ENCODE measurements at regions not wholly inside any gene's neighbourhood (a gene's known extent, or its start where the extent isn't known, plus 50 kb on each side); places are given as distances from the start of the nearest gene placed in this dataset.

DNA sequence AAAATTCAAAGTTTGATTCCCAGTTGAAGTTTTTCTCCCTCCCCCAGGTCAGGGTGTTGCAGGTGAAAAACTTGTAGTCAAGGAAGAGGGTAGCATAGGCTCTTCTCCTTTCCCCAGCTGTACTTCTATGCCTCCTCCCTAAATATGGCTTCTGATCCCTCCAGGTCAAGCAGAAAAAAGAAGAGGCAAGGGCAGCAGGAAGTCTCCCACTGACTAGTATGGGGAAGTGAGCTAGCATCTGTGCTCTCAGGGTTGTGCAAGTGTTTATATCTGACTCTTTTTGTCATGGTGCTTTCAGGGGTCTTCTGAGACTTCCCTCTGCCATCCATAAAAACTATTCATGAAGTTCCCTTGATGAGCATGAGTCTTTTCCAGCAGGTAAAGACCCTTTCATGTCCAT is 76.0 kb downstream of the ATPSCKMT start:
- no peak overlapping the region for H3K9ac ChIP-seq
- H2AFZ ChIP-seq (ENCODE audit: low read depth) = no peak overlapping the region
- H3K36me3 ChIP-seq (ENCODE audit: insufficient read depth) = no peaks in the 10 kb centered on the region
- H3K79me2 ChIP-seq (ENCODE audit: insufficient read depth, low read depth) = no peaks in the 10 kb centered on the region
- no peaks in the 10 kb centered on the region for H3K4me1 ChIP-seq (ENCODE audit: low read depth, poor library complexity, severe bottlenecking)
- no peak overlapping the region for H3K27ac ChIP-seq
- H4K20me1 ChIP-seq (ENCODE audit: insufficient read depth) = no peaks in the 10 kb centered on the region
- TF ChIP-seq, protein P1, sequence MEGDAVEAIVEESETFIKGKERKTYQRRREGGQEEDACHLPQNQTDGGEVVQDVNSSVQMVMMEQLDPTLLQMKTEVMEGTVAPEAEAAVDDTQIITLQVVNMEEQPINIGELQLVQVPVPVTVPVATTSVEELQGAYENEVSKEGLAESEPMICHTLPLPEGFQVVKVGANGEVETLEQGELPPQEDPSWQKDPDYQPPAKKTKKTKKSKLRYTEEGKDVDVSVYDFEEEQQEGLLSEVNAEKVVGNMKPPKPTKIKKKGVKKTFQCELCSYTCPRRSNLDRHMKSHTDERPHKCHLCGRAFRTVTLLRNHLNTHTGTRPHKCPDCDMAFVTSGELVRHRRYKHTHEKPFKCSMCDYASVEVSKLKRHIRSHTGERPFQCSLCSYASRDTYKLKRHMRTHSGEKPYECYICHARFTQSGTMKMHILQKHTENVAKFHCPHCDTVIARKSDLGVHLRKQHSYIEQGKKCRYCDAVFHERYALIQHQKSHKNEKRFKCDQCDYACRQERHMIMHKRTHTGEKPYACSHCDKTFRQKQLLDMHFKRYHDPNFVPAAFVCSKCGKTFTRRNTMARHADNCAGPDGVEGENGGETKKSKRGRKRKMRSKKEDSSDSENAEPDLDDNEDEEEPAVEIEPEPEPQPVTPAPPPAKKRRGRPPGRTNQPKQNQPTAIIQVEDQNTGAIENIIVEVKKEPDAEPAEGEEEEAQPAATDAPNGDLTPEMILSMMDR (conservative IDR thresholded peaks at IDR 0.05; ENCODE audit: low read depth, low read length) = no peak
- no peak overlapping the region for H3K4me3 ChIP-seq (IDR thresholded peaks at IDR 0.05; ENCODE audit: insufficient read depth, low read depth, low read length)
- no peak overlapping the region for H3K4me2 ChIP-seq
- no peaks in the 10 kb centered on the region for H3K27me3 ChIP-seq (ENCODE audit: insufficient read depth, low read depth)

DNA sequence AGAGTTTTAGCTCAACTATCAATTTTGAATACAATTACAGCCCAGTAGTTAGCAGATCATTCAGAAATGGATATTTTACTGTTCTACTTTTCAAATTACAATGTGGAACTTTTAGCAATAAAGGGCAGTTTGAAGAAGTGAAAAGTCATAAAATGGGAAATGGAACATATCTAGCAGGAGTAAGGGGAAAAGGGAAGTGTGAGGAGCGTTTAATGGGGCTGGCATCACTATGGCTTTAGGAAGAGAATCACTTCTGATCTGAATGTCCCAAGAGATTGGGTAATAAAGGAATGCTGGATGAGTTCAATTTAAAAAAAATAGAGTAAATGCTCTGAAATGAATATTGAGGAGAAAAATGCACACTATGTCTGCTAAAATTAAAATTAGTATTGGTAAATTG is 77.4 kb downstream of the ATPSCKMT start:
- Histone ChIP-seq H3K79me2 (ENCODE audit: insufficient read depth, low read depth) (no peaks in the 10 kb centered on the region), H3K4me3 (IDR thresholded peaks at IDR 0.05; ENCODE audit: insufficient read depth, low read depth, low read length) (no peak overlapping the region), H2AFZ (ENCODE audit: low read depth) (no peak overlapping the region), H3K27ac (no peak overlapping the region), H3K4me2 (no peak overlapping the region), H3K9ac (no peak overlapping the region), H4K20me1 (ENCODE audit: insufficient read depth) (no peaks in the 10 kb centered on the region), H3K36me3 (ENCODE audit: insufficient read depth) (no peaks in the 10 kb centered on the region), H3K27me3 (ENCODE audit: insufficient read depth, low read depth) (no peaks in the 10 kb centered on the region), H3K4me1 (ENCODE audit: low read depth, poor library complexity, severe bottlenecking) (no peaks in the 10 kb centered on the region)
- TF ChIP-seq, protein P1 (conservative IDR thresholded peaks at IDR 0.05; ENCODE audit: low read depth, low read length) = no peak

DNA sequence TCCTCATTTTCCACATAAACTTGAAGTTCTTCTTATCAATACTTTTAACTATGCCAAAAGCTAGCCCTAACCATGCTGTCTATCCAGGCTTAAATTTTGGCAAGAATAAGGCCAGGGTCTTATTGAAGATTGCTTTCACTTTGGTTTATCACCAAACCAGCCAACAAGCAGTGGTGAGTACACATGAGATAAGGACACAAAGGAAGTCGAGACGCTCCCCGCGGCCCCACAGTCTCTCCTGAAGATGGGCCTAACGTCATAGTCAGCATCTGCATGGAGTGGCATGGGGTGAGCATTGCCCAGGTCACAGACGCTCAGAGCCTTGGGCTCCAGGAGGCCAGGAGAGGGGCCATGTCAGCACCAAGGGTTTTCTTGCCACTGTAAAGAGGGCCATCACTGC is 80.3 kb downstream of the ATPSCKMT start:
- Histone ChIP-seq H3K36me3 (ENCODE audit: insufficient read depth) (no peaks in the 10 kb centered on the region), H4K20me1 (ENCODE audit: insufficient read depth) (no peaks in the 10 kb centered on the region), H2AFZ (ENCODE audit: low read depth) (no peak overlapping the region), H3K27ac (no peak overlapping the region), H3K79me2 (ENCODE audit: insufficient read depth, low read depth) (no peaks in the 10 kb centered on the region), H3K4me1 (ENCODE audit: low read depth, poor library complexity, severe bottlenecking) (no peaks in the 10 kb centered on the region), H3K4me3 (IDR thresholded peaks at IDR 0.05; ENCODE audit: insufficient read depth, low read depth, low read length) (no peak overlapping the region), H3K9ac (no peak overlapping the region), H3K27me3 (ENCODE audit: insufficient read depth, low read depth) (no peaks in the 10 kb centered on the region), H3K4me2 (no peak overlapping the region)
- TF ChIP-seq, protein P1 (conservative IDR thresholded peaks at IDR 0.05; ENCODE audit: low read depth, low read length) = no peak

DNA sequence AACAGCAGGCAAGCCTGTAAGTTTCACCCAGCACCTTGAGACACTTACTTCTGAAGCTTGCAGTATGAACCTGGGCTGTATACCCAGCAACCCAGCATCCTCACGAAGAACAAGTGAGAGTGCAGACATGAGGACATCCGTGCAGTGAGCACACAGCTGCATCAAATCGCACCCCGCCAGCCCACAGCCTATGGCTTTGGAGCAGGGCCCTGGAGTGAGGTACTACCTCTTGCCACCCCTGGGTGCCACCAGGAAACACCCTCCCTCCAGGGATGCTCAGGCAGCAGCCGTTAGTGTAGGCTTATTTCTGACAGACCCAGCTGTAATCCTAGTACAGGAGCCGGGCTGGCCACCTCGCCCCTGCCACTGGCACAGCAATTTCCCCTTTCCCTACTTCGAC is 81.4 kb downstream of the ATPSCKMT start:
- H3K36me3 ChIP-seq (ENCODE audit: insufficient read depth) = no peaks in the 10 kb centered on the region
- no peaks in the 10 kb centered on the region for H3K79me2 ChIP-seq (ENCODE audit: insufficient read depth, low read depth)
- H3K4me3 ChIP-seq (IDR thresholded peaks at IDR 0.05; ENCODE audit: insufficient read depth, low read depth, low read length) = no peak overlapping the region
- TF ChIP-seq, protein P1 (conservative IDR thresholded peaks at IDR 0.05; ENCODE audit: low read depth, low read length) = no peak
- H4K20me1 ChIP-seq (ENCODE audit: insufficient read depth) = no peaks in the 10 kb centered on the region
- H3K4me1 ChIP-seq (ENCODE audit: low read depth, poor library complexity, severe bottlenecking) = no peaks in the 10 kb centered on the region
- no peaks in the 10 kb centered on the region for H3K27me3 ChIP-seq (ENCODE audit: insufficient read depth, low read depth)
- no peak overlapping the region for H3K27ac ChIP-seq
- H3K9ac ChIP-seq = no peak overlapping the region
- no peak overlapping the region for H2AFZ ChIP-seq (ENCODE audit: low read depth)
- H3K4me2 ChIP-seq = no peak overlapping the region

DNA sequence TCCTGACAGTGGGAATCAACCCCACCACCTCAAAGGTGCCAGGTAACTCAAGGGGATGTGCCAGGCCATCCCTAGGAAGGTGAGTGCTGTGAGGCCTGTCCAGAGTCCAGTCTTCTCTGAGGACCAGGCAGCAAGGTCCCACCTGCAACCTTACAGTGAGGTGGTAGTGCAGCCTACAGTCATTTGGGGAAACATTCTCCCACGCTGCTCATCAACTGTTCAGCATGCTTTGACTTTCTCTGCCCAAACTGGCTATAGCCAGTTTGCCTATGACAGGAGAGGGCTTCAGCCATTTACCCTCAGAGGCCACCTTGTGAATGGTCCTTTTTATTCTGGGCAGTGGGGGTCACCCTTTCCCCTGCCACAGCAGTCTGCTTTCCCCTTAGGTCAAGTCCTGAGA is 81.9 kb downstream of the ATPSCKMT start:
- Histone ChIP-seq H3K4me1 (ENCODE audit: low read depth, poor library complexity, severe bottlenecking) (no peaks in the 10 kb centered on the region), H3K9ac (no peak overlapping the region), H3K27ac (no peak overlapping the region), H3K27me3 (ENCODE audit: insufficient read depth, low read depth) (no peaks in the 10 kb centered on the region), H3K4me2 (no peak overlapping the region), H3K79me2 (ENCODE audit: insufficient read depth, low read depth) (no peaks in the 10 kb centered on the region), H3K4me3 (IDR thresholded peaks at IDR 0.05; ENCODE audit: insufficient read depth, low read depth, low read length) (no peak overlapping the region), H4K20me1 (ENCODE audit: insufficient read depth) (no peaks in the 10 kb centered on the region), H2AFZ (ENCODE audit: low read depth) (no peak overlapping the region), H3K36me3 (ENCODE audit: insufficient read depth) (no peaks in the 10 kb centered on the region)
- TF ChIP-seq, protein P1 (conservative IDR thresholded peaks at IDR 0.05; ENCODE audit: low read depth, low read length) = no peak
